ENCODE measurements at regions not wholly inside any gene's neighbourhood (a gene's known extent, or its start where the extent isn't known, plus 50 kb on each side); places are given as distances from the start of the nearest gene placed in this dataset.

- no peak overlapping the region for H3K4me3 ChIP-seq (ENCODE audit: low read length)
- DNase-seq (ENCODE audit: low read depth), result no peak
- no peak for TF ChIP-seq CTCF (IDR thresholded peaks at IDR 0.05; ENCODE audit: insufficient read depth, low read depth, low read length, missing control alignments)
Measured at GRCh38 chr4:152269448-152270191, 266.3 kb downstream of the FBXW7 start.

GRCh38 chr4:152267811-152268210, 268.1 kb downstream of the FBXW7 start:
- no peak overlapping the region for H3K4me3 ChIP-seq (ENCODE audit: low read length)
- no peak for DNase-seq (ENCODE audit: low read depth)
- TF ChIP-seq CTCF (IDR thresholded peaks at IDR 0.05; ENCODE audit: insufficient read depth, low read depth, low read length, missing control alignments), result no peak

GRCh38 chr4:152266831-152267480, 268.9 kb downstream of the FBXW7 start:
- TF ChIP-seq CTCF (IDR thresholded peaks at IDR 0.05; ENCODE audit: insufficient read depth, low read depth, low read length, missing control alignments), result no peak
- no peak overlapping the region for H3K4me3 ChIP-seq (ENCODE audit: low read length)
- no peak for DNase-seq (ENCODE audit: low read depth)

GRCh38 chr4:152265149-152265621, 270.7 kb downstream of the FBXW7 start:
- H3K4me3 ChIP-seq (ENCODE audit: low read length), result no peak overlapping the region
- TF ChIP-seq CTCF (IDR thresholded peaks at IDR 0.05; ENCODE audit: insufficient read depth, low read depth, low read length, missing control alignments), result no peak
- peak; percentile 98 for DNase-seq (ENCODE audit: low read depth)

GRCh38 chr4:152264106-152264505, 271.8 kb downstream of the FBXW7 start:
- no peak for DNase-seq (ENCODE audit: low read depth)
- TF ChIP-seq CTCF (IDR thresholded peaks at IDR 0.05; ENCODE audit: insufficient read depth, low read depth, low read length, missing control alignments), result no peak
- H3K4me3 ChIP-seq (ENCODE audit: low read length), result no peak overlapping the region

- no peak for TF ChIP-seq CTCF (IDR thresholded peaks at IDR 0.05; ENCODE audit: insufficient read depth, low read depth, low read length, missing control alignments)
- peak; percentile 97 for DNase-seq (ENCODE audit: low read depth)
- no peak overlapping the region for H3K4me3 ChIP-seq (ENCODE audit: low read length)
Measured at GRCh38 chr4:152259866-152260265, 276.0 kb downstream of the FBXW7 start.

Data from epithelial cell of esophagus (primary cell).